GM19023 (cell line): ENCODE measurements at regions not wholly inside any gene's neighbourhood (a gene's known extent, or its start where the extent isn't known, plus 50 kb on each side); places are given as distances from the start of the nearest gene placed in this dataset.
"Not testable (repeated sequence)": the region's sequence is repeated elsewhere in the genome, so short reads cannot be mapped to it uniquely, and the experiment has no call there.

Experiments used
- ATAC-seq: cut with Tn5 transposase; IDR thresholded peaks from one replicate; pipeline ENCODE4 v1.9.1; 2021; ENCODE audit warnings: mild to moderate bottlenecking, moderate library complexity; ENCODE audit not compliant: unreplicated experiment

DNA sequence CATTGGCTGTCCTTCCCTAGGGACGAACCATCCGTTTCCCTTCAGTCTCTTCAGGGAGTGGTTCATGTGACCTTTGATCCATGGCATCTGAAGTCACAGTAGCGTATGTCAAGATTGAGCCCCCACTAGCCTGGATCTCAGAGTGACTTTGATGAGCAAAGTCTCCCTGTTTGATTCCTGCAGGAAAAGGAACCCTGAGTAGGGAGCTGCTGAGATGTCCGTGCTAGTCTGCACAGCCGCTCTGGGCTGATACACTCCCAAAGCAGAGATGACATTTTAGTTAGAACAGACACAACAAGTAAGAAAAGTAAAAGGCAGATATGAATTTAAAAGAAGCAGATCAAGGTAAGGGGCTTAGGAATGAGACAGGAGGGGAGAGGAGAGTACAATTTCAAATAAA lies 899.4 kb downstream of the C6orf118 start:
- no peak for ATAC-seq

GRCh38 chr6:164409309-164410009 lies 899.9 kb downstream of the C6orf118 start:
- no peak for ATAC-seq

DNA sequence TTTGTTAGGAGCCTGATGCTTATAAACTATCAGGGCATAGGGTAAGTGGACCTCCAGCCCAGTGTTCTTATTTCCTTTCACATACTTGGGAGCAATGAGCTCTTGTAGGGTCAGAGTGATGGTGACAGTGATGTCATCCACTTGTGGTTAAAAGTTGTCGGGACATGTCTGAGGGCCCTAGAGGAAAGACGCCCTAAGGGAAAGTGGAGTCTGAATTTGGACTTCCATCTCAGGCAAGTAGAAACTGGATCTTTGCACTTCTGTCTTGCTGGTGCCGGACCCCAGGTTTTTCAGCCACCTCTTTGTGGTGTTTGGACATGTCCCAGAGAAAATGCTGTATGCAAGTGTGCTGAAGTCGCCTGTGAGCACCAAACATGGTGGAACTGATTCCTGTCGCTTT lies 900.5 kb downstream of the C6orf118 start:
- no peak for ATAC-seq

DNA sequence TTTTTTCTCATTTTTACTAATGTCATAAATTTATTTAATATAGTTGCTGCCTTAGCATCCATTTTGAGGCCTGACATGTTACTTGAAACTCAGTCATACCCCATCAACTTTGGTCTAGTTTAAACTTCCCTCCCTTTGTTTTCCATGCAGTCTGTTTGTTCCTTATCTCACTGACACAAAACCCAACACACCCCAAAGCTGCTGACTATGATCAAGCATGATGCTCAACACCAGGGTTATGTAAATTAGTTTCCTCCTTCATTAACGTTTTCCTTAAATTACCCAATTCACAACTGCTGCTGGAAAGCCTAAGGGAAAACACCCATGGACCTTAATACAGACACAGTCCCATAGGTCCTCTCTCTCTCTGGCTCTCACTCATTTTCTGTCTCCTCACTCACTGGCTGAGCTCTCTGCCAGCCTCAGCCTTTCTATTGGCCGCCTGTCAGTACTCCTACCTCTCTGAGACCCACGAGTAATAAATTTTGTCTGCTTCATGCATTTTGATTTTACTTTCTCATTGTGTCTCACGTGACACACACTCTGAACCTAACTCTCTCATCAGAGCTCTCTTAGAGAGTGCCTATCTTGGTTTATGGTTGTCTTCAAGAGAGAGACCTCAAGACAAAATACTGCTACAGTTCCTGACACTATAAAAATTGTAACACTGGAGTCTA lies 904.5 kb downstream of the C6orf118 start:
- ATAC-seq: no peak

DNA sequence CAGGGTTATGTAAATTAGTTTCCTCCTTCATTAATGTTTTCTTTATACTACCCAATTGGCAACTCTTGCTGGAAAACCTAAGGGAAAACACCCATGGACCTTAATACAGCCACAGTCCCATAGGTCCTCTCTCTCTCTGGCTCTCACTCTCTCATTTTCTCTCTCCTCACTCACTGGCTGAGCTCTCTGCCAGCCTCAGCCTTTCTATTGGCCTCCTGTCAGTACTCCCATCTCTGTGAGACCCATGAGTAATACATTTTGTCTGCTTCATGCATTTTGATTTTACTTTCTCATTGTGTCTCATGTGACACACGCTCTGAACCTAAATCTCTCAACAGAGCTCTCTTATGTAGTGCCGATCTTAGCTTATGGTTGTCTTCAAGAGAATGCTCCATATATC lies 907.5 kb downstream of the C6orf118 start:
- no peak for ATAC-seq

DNA sequence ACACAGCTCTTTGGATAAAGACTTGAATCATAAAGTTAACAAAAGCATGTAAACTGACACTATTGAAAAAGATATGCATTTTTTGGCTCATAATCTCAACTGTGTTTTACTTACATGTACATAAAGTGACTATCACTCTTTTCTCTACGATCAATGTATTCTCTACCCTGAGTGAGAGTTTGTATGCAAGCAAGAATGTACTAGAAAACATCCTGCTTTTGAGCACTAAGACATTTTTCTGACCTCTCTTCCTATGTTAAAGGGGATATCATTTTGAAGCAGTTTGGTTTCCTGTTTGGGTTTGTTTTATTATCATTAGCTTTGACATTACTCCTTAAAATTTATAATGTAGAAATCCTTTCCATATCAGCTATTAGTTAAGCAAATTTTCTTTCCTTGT lies 910.8 kb downstream of the C6orf118 start:
- no peak for ATAC-seq

DNA sequence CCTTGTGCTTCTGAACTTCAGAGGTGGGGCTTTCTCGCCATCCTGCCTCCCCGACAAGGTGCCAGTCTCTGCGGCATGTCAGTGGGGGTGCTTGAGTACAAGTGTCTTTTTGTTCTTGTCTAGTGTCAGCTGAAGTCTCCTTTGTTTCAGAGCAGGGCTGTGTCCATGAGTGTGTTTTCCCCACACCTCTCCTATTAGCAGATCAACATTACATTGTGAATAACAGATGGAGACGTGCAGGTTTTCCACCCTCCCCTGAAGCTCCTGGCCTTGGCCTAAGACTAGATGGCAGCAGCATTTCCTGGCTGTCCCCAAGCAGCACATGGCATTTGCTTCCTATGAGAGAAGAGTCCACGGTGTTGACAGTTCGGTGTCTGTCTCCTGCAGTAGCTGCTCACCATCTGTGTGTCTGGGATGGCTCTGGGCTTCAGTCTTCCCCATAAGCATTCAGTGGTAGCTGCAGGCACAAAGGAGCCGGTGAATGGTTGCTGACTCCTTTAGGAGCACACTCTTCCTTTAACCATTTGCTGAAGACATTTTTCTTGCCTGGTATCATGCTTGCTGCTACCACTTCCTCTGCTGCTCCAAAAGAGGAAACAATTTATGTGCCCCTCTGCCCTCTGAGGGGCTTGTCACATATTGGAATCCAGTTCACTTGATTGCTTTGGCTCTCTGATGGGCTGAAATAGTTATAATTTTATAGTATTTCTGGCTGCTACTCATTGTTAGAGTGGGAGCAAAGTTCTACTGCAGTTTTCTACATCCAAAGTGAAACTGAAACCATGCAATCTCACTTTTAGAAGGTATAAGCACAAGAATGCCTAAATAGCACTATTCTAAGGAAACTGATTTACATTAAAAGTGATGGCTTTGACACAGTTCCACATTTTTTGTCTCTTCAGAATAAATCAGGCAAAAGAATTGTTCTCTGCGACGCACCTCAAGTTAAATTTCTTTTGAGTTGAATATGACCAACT lies 913.0 kb downstream of the C6orf118 start:
- no peak for ATAC-seq

DNA sequence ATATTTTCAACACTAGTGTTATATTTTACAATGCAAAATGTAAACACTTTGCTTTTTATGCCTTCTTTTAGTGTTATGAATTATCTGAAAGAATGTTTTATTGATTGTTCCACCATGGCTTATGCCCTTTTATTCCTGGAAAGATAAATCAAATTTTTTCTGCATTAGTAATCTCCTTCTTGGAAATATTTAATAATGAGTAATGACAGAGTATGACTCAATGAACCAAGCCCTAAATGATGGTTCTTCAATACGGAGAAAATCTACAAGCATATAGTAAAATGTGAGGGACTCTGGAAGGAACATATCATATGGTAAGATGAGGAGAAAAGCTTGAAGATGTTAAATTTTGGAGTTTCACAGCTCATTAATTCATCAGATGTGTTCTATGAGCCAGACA lies 929.6 kb downstream of the C6orf118 start:
- ATAC-seq: no peak

- ATAC-seq: no peak
These were observed 931.1 kb downstream of the C6orf118 start for GRCh38 chr6:164378330-164378729.

GRCh38 chr6:164377348-164377918 lies 932.0 kb downstream of the C6orf118 start:
- no peak for ATAC-seq

DNA sequence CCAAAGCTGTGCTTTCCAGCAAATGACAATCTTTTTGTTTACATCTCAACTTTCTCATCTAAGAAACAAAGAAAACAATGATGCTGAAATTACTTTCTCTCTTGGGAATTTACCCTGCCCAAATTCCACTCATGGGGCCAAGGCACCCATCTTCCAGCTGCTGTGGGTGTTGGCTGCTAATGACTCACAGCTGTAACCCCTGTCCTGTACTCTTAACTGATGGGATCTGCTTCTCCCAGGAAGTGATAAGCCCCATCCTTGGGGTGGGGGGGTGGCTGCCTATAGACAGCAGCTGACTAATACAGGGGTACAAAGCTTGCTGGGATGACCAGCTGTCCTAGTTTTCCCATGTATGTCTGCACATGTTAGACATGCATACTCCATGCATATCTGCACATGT lies 938.6 kb downstream of the C6orf118 start:
- no peak for ATAC-seq

GRCh38 chr6:164359441-164359840 lies 944.9 kb downstream of the QKI start:
- no peak for ATAC-seq

- ATAC-seq: no peak
These were observed 944.5 kb downstream of the QKI start for GRCh38 chr6:164359036-164359435.

- ATAC-seq: no peak
These were observed 942.3 kb downstream of the QKI start for GRCh38 chr6:164356814-164357213.

DNA sequence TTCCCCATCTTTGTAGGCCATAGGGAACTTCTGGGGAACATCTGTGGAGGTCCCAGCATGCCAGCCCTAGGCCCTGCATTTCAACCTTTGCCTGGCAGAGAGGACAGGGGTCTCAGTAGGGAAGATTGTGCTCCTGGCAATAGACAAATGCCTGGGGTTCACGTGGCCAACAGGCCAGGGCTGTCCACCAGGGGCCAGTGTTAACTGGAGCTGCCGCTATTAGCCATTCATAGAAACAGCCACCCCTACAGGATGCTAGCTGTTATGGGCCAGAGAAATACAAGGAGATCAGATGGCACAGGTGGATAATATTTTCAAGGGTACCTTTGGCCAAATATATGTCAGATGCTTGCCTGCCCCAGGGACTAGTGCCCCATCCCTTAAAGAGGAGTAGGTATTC lies 932.9 kb downstream of the QKI start:
- ATAC-seq: no peak

- ATAC-seq: no peak
These were observed 932.1 kb downstream of the QKI start for GRCh38 chr6:164346631-164347030.

- no peak for ATAC-seq
These were observed 931.4 kb downstream of the QKI start for GRCh38 chr6:164345806-164346496.

- ATAC-seq: no peak
These were observed 930.8 kb downstream of the QKI start for GRCh38 chr6:164345327-164345726.

GRCh38 chr6:164344801-164345291 lies 930.3 kb downstream of the QKI start:
- no peak for ATAC-seq

DNA sequence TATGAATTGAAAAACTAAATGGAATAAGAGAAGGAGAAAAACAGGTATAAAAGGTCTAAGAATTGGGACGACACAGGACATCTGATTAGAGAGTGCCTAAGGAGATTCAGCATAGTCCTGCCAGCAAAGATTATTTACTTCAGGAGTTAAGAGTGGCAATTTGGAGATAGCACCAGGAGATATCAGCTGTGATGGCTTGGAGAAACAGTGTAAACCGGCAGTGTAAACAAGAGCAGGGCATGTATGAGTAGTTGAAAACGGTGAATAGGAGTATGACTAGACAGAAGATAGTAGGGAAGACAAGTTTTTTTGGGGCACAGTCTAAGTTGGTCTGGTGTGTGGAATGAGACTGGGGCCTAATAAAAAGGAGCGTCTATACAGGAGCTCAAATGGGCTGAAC lies 924.9 kb downstream of the QKI start:
- not testable (repeated sequence) for ATAC-seq
